ENCODE measurements at regions not wholly inside any gene's neighbourhood (a gene's known extent, or its start where the extent isn't known, plus 50 kb on each side); places are given as distances from the start of the nearest gene placed in this dataset.

DNA sequence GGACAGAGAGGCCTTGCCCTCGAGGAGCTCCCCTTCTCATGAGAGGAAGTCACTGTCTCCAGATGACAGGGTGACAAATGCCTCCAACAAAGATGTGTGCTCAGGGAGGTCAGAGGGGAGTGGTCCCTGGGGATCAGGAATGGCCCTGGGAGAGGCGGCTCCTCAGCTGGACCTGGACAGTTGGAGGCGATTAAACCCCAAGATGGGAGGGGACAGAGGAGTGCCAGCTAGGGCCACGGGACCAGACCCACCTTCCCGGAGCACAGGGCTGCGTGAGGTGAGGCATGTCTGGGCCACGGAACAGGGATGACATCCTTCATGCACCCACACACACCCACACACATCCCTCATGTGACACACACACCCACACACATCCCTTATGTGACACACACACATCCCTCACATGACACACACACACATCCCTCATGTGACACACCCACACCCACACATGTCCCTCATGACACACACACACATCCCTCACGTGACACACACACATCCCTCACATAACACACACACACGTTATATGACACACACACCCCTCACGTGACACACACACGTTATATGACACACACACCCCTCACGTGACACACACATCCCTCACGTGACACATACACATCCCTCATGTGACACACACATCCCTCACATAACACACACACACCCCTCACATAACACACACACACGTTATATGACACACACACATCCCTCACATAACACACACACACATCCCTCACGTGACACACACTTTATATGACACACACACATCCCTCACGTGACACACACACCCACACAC lies 57.4 kb upstream of the SLCO4A1 start:
- DNase-seq (no peak), FAIRE-seq (no peak)
- no peak overlapping the region for H3K27ac ChIP-seq (ENCODE audit: low read depth in 1 of 3, low read length in 2 of 3)
- peaks cover 5 to 51% (median 15%) of the 10 kb centered on the region in 3 donors for H3K27me3 ChIP-seq (ENCODE audit: control insufficient read depth in 3 of 3, insufficient read depth in 3 of 3, low read length in 3 of 3)
- no peaks in the 10 kb centered on the region for H3K9me3 ChIP-seq (ENCODE audit: control insufficient read depth in 2 of 2, insufficient read depth in 1 of 2, low read depth in 1 of 2, low read length in 1 of 2)
- H3K36me3 ChIP-seq (ENCODE audit: control insufficient read depth in 3 of 3, insufficient read depth in 2 of 3, low read depth in 1 of 3, low read length in 3 of 3), result no peaks in the 10 kb centered on the region
- no peaks in the 10 kb centered on the region for H3K4me1 ChIP-seq (ENCODE audit: control insufficient read depth in 3 of 3, insufficient read depth in 2 of 3, low read depth in 1 of 3, low read length in 2 of 3)
- no peak overlapping the region for H3K4me3 ChIP-seq (ENCODE audit: low read depth in 1 of 3, low read length in 3 of 3)
- WGBS, 3 donors, result 58 to 67% (median 60%) methylated on average over 15 to 16 of the region's 16 CpGs

DNA sequence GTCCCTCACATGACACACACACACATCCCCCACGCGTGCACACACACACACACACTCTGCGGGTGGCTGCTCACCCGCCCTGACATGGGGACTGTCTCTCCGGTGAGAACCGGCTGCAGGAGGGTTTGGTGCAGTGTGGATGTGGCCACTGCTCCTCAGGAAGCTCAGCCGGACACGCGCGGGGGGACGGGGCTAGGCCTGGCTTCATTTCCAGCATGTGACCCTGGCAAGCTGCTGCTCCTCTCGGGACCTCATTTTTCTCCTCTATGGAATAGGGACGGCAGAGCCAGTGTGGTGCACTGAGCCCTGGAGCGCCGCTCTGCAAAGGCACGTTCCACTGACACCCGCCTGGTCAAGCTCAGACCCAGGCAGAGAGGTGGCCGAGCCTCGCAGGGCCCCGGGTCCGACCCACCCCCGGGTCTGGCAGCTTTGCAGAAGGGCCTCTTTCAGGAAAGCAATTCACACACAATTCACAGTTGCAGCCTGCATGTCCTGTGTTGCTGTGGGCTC lies 56.8 kb upstream of the SLCO4A1 start:
- Histone ChIP-seq H3K36me3 (ENCODE audit: control insufficient read depth in 3 of 3, insufficient read depth in 2 of 3, low read depth in 1 of 3, low read length in 3 of 3) (no peaks in the 10 kb centered on the region), H3K4me3 (ENCODE audit: low read depth in 1 of 3, low read length in 3 of 3) (no peak overlapping the region), H3K9me3 (ENCODE audit: control insufficient read depth in 2 of 2, insufficient read depth in 1 of 2, low read depth in 1 of 2, low read length in 1 of 2) (no peaks in the 10 kb centered on the region), H3K4me1 (ENCODE audit: control insufficient read depth in 3 of 3, insufficient read depth in 2 of 3, low read depth in 1 of 3, low read length in 2 of 3) (no peaks in the 10 kb centered on the region), H3K27ac (ENCODE audit: low read depth in 1 of 3, low read length in 2 of 3) (no peak overlapping the region), H3K27me3 (ENCODE audit: control insufficient read depth in 3 of 3, insufficient read depth in 3 of 3, low read length in 3 of 3) (peaks cover 5 to 45% (median 15%) of the 10 kb centered on the region in 3 donors)
- DNase-seq, result no peak
- no peak for FAIRE-seq
- WGBS, 3 donors, result 72 to 75% (median 75%) methylated on average over 20 to 22 of the region's 22 CpGs

DNA sequence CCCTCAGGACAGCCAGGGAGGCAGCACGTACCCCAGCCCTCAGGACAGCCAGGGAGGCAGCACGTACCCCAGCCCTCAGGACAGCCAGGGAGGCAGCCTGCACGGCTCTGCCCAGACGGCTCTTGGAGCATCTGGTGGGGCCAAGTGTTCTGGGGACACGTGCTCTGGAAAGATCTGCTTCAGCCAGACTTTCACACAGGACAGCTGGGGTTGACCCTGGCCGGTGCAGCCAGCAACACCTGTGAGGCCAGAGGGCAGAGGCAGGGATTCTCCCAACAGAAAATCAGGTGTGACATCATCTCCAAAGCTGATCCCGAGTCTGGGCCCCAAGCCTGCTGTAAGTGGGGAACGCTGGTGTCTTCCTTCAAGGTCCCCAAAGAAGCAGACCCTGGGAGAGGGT lies 55.5 kb upstream of the SLCO4A1 start:
- H3K9me3 ChIP-seq (ENCODE audit: control insufficient read depth in 2 of 2, insufficient read depth in 1 of 2, low read depth in 1 of 2, low read length in 1 of 2), result no peaks in the 10 kb centered on the region
- H3K27me3 ChIP-seq (ENCODE audit: control insufficient read depth in 3 of 3, insufficient read depth in 3 of 3, low read length in 3 of 3), result peaks cover 0 to 34% (median 13%) of the 10 kb centered on the region in 3 donors
- H3K36me3 ChIP-seq (ENCODE audit: control insufficient read depth in 3 of 3, insufficient read depth in 2 of 3, low read depth in 1 of 3, low read length in 3 of 3), result no peaks in the 10 kb centered on the region
- DNase-seq (no peak), FAIRE-seq (no peak)
- no peak overlapping the region for H3K4me3 ChIP-seq (ENCODE audit: low read depth in 1 of 3, low read length in 3 of 3)
- WGBS, 3 donors, result 51 to 61% (median 59%) methylated on average over 8 of the region's 8 CpGs
- H3K27ac ChIP-seq (ENCODE audit: low read depth in 1 of 3, low read length in 2 of 3), result no peak overlapping the region
- no peaks in the 10 kb centered on the region for H3K4me1 ChIP-seq (ENCODE audit: control insufficient read depth in 3 of 3, insufficient read depth in 2 of 3, low read depth in 1 of 3, low read length in 2 of 3)

DNA sequence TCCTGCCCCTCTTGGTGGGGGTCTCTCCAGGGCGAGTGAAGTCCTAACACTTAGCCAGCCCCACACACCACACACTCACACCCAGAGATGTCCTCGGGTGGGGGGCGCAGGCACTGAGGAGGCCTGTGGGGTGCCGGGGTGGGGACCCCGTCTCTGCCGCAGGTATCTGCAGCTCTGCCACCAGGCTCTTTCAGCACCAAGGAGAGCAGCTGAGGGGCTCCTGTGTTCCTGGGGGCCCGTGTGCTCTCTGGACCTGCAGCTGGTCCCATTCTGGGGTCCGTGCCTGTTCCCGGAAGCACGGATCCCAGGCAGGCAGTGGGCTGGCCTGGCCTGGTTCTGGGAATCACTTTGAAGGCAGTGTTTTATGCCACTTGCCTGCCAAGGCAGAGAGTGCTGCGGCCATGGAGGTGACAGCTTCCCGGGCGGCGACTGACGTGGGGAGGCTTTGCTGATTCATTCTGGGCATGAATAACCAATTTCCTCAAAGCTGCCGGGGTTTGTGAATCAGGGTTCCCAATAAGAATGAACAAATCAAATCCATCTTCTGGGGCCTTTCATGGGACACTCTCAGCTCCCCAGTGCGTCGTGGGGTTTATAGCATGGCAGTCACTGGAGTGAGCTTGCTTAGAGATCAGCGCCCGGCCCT lies 54.4 kb upstream of the SLCO4A1 start:
- peaks cover 0 to 25% (median 5%) of the 10 kb centered on the region in 3 donors for H3K27me3 ChIP-seq (ENCODE audit: control insufficient read depth in 3 of 3, insufficient read depth in 3 of 3, low read length in 3 of 3)
- H3K27ac ChIP-seq (ENCODE audit: low read depth in 1 of 3, low read length in 2 of 3), result no peak overlapping the region
- DNase-seq (peak in 1 of 2 donors; percentile 22), FAIRE-seq (no peak)
- WGBS, 3 donors, result 47 to 49% (median 48%) methylated on average over 17 to 20 of the region's 20 CpGs
- H3K4me3 ChIP-seq (ENCODE audit: low read depth in 1 of 3, low read length in 3 of 3), result no peak overlapping the region
- no peaks in the 10 kb centered on the region for H3K4me1 ChIP-seq (ENCODE audit: control insufficient read depth in 3 of 3, insufficient read depth in 2 of 3, low read depth in 1 of 3, low read length in 2 of 3)
- no peaks in the 10 kb centered on the region for H3K9me3 ChIP-seq (ENCODE audit: control insufficient read depth in 2 of 2, insufficient read depth in 1 of 2, low read depth in 1 of 2, low read length in 1 of 2)
- H3K36me3 ChIP-seq (ENCODE audit: control insufficient read depth in 3 of 3, insufficient read depth in 2 of 3, low read depth in 1 of 3, low read length in 3 of 3), result no peaks in the 10 kb centered on the region

DNA sequence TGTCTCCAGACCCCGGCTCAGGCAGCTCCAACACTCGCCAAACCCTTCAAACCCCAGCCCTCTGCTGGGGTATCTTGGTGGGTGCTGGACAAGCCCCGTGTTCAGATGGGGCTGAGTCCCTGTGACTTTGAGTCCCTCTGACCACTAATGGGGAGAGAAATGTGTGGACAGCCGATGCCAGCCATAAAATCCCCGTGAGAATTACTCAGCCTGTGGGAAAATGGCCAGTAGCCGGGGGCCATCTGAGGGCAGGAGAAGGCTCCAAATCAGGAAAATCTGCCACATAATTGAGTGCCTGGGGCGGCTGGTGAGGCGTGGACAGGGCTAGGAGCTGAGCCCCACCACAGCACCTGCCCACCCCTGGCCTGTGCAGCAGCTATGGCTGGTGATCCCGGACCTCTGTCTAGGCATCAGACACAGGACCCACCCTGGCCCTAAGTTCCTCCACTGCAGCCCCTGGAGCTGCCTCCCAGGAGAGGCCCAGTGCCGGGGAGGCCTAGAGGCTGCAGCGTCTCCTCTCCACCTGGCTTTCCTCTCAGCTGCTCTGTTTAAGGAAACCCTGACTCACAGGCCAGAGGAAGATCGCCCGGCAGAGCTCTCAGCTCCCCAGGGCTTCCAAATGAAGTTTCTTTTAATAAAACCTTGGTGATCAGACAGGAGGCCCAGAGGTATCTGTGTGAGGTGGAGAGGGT lies 53.7 kb upstream of the SLCO4A1 start:
- Histone ChIP-seq H3K27me3 (ENCODE audit: control insufficient read depth in 3 of 3, insufficient read depth in 3 of 3, low read length in 3 of 3) (peaks cover 0 to 25% (median 5%) of the 10 kb centered on the region in 3 donors), H3K4me3 (ENCODE audit: low read depth in 1 of 3, low read length in 3 of 3) (no peak overlapping the region), H3K27ac (ENCODE audit: low read depth in 1 of 3, low read length in 2 of 3) (no peak overlapping the region), H3K4me1 (ENCODE audit: control insufficient read depth in 3 of 3, insufficient read depth in 2 of 3, low read depth in 1 of 3, low read length in 2 of 3) (no peaks in the 10 kb centered on the region), H3K36me3 (ENCODE audit: control insufficient read depth in 3 of 3, insufficient read depth in 2 of 3, low read depth in 1 of 3, low read length in 3 of 3) (no peaks in the 10 kb centered on the region), H3K9me3 (ENCODE audit: control insufficient read depth in 2 of 2, insufficient read depth in 1 of 2, low read depth in 1 of 2, low read length in 1 of 2) (no peaks in the 10 kb centered on the region)
- no peak for DNase-seq
- FAIRE-seq, result no peak
- WGBS, 3 donors, result 70 to 76% (median 72%) methylated on average over 13 of the region's 13 CpGs

DNA sequence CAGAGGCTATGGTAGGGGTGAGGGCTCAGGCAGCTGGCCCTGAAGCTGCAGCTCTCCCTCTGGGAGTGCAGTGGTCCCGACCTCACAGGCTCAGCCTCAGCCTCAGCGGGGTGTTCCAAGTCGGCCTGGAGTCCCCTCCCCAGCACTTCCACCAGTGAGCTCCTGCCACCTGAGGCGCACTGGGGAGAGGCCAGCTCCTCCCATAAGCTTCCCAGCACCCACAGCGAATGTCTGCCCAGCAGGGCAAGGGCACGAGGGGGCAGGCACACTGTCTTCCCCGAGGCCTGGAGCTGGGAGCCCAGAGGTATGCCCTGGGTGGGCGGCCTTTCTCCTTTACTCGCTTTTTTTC lies 53.2 kb upstream of the SLCO4A1 start:
- Histone ChIP-seq H3K27ac (ENCODE audit: low read depth in 1 of 3, low read length in 2 of 3) (no peak overlapping the region), H3K27me3 (ENCODE audit: control insufficient read depth in 3 of 3, insufficient read depth in 3 of 3, low read length in 3 of 3) (peaks cover 0 to 22% (median 5%) of the 10 kb centered on the region in 3 donors), H3K36me3 (ENCODE audit: control insufficient read depth in 3 of 3, insufficient read depth in 2 of 3, low read depth in 1 of 3, low read length in 3 of 3) (no peaks in the 10 kb centered on the region), H3K4me3 (ENCODE audit: low read depth in 1 of 3, low read length in 3 of 3) (no peak overlapping the region), H3K9me3 (ENCODE audit: control insufficient read depth in 2 of 2, insufficient read depth in 1 of 2, low read depth in 1 of 2, low read length in 1 of 2) (no peaks in the 10 kb centered on the region), H3K4me1 (ENCODE audit: control insufficient read depth in 3 of 3, insufficient read depth in 2 of 3, low read depth in 1 of 3, low read length in 2 of 3) (no peaks in the 10 kb centered on the region)
- FAIRE-seq, result no peak
- no peak for DNase-seq
- 60 to 67% (median 61%) methylated on average over 9 of the region's 9 CpGs for WGBS, 3 donors

DNA sequence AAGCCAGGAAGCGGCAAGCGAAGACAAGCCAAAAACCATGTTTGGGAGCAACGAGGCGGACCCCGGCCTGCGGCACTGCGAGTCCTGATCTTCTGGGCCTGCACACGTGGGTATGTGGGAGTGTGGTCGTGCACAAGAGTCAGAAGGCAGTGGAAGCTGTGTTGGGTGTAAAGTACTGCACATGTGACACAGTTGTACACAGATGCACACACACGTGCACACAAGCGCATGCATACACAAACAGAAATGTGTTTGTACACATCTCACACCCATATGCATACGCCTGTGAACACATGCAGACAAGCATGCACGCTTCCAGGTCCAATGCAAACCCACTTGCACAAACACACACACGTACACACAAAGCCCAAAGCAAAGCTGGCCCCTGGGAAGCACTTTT lies 52.6 kb upstream of the SLCO4A1 start:
- H3K36me3 ChIP-seq (ENCODE audit: control insufficient read depth in 3 of 3, insufficient read depth in 2 of 3, low read depth in 1 of 3, low read length in 3 of 3), result no peaks in the 10 kb centered on the region
- no peak overlapping the region for H3K4me3 ChIP-seq (ENCODE audit: low read depth in 1 of 3, low read length in 3 of 3)
- DNase-seq, result no peak
- H3K27ac ChIP-seq (ENCODE audit: low read depth in 1 of 3, low read length in 2 of 3), result no peak overlapping the region
- H3K4me1 ChIP-seq (ENCODE audit: control insufficient read depth in 3 of 3, insufficient read depth in 2 of 3, low read depth in 1 of 3, low read length in 2 of 3), result no peaks in the 10 kb centered on the region
- H3K9me3 ChIP-seq (ENCODE audit: control insufficient read depth in 2 of 2, insufficient read depth in 1 of 2, low read depth in 1 of 2, low read length in 1 of 2), result no peaks in the 10 kb centered on the region
- FAIRE-seq, result no peak
- H3K27me3 ChIP-seq (ENCODE audit: control insufficient read depth in 3 of 3, insufficient read depth in 3 of 3, low read length in 3 of 3), result peaks cover 0 to 19% (median 5%) of the 10 kb centered on the region in 3 donors
- WGBS, 3 donors, result 81 to 85% (median 83%) methylated on average over 14 of the region's 14 CpGs

DNA sequence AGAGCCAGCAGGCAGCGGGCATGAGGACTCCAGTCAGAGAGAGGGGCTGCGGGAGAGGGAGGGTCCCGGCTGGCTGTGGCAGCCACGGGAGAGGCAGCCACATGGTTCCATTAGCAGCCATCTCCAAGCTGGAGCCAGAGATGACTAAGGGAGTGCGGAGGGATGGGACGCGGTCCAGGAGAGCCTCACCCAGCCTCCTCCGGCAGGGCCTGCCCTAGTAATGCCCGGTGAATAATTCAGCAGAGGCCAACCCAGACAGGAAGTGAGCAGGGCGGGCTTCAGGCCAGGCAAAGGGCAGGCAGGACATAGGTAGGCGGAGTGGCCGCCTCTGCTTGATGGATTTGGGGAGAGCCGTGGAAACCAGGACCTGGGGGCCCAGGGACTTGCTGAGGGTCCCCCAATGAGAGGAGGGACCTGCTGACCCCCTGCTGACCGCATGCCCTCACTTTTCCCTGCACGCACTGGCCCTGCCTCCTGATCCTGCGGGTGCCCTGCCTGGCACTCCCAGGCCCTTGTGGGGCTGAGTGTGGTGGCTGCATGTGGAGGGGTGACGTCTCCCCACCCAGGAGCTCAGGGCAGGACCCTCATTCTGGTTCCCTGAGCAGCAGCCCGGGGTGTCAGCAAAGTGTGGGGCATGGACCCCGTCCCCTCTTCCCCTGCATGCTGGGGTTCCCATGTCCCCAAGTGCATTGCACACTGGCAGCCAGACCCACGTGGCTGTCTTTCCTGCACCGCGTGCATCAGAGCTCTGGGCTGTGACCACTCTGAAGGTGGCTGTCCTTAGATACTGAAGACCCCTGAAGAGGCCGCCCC lies 51.8 kb upstream of the SLCO4A1 start:
- H3K27me3 ChIP-seq (ENCODE audit: control insufficient read depth in 3 of 3, insufficient read depth in 3 of 3, low read length in 3 of 3), result peaks cover 0 to 23% (median 10%) of the 10 kb centered on the region in 3 donors
- no peak overlapping the region for H3K4me3 ChIP-seq (ENCODE audit: low read depth in 1 of 3, low read length in 3 of 3)
- FAIRE-seq (no peak), DNase-seq (no peak)
- H3K27ac ChIP-seq (ENCODE audit: low read depth in 1 of 3, low read length in 2 of 3), result no peak overlapping the region
- no peaks in the 10 kb centered on the region for H3K4me1 ChIP-seq (ENCODE audit: control insufficient read depth in 3 of 3, insufficient read depth in 2 of 3, low read depth in 1 of 3, low read length in 2 of 3)
- no peaks in the 10 kb centered on the region for H3K36me3 ChIP-seq (ENCODE audit: control insufficient read depth in 3 of 3, insufficient read depth in 2 of 3, low read depth in 1 of 3, low read length in 3 of 3)
- H3K9me3 ChIP-seq (ENCODE audit: control insufficient read depth in 2 of 2, insufficient read depth in 1 of 2, low read depth in 1 of 2, low read length in 1 of 2), result no peaks in the 10 kb centered on the region
- 52 to 66% (median 59%) methylated on average over 23 of the region's 23 CpGs for WGBS, 3 donors
